Hematopoietic multipotent progenitor cell treated with erythropoietin and hydrocortisone succinate and interleukin-3 and kit ligand, for 8 days (in vitro differentiated cells): ENCODE measurements at regions not wholly inside any gene's neighbourhood (a gene's known extent, or its start where the extent isn't known, plus 50 kb on each side); places are given as distances from the start of the nearest gene placed in this dataset.
"Not testable (repeated sequence)": the region's sequence is repeated elsewhere in the genome, so short reads cannot be mapped to it uniquely, and the experiment has no call there.

ENCODE experiments used
- DNase-seq: peaks from one replicate; pipeline ENCODE4 v3.0.0-alpha.2; 2015

DNA sequence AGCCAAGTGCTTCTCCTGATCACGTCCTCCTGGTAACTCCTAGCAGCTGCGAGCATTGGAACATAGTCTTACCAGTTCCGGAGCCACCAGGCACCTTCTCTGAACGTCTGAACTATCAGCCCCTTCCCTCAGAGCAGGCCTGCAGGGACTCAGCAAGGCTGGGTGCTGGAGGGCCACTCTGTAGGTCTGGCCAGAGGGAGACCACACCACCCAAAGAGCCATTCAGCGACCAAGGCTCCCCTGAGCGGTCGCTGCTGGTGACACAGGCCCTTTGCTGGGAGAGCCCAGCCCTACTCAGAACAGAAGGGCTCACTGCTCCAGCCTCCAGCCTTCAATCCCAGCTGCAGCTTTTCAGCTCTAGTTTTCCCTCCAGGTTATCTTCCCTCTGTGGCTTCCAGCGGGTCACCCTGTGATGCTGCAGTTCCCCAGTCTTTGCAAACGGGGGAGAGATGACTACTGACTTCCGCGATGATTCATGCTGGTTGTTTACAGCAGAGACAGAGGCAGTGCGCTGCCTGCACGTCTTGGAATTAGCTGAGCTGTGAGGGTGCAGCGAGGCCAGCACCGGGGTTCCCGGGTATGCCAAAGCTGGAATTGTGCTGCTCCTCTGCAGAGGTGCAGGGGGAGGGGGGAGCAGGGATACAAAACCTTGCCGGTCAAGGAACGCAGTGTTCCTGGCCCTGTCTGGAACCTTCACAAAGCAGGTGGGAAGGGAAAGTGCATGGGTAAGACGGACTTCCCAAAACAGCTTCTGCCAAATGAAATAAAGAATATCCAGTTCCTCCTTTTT, 161.4 kb downstream of the LY86 start:
- DNase-seq: peak; percentile 54

DNA sequence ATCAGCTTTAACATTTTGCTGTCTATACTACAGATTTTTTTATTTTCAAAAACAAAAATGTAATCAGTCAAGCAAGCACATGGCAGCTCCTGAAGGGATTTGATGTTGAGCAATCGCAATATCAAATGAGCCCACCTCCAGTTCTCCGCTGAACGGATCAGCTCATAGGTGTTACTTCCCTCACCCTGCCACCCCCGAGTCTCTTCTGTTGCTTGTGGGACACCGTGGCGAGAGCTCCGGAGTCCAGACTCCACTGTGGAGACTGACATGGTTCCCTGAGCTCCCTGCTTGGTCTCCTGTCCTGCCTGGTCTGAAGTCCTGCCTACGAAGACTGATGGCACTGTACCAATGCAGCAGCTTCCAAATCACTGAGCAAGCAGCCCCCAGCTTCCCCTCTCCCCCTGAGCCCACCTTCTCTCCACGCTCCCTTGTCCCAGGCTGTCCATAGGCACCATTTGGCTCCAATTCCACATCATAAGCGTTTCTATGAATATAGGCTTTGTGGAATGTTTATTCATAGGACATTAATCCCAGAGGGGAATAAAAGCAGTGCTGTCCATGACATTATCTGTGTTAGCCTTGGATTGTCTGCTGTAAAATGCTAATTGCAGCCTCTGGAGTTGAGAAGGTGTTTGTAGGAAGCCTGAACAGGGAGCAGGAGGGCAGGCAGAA, 162.2 kb downstream of the LY86 start:
- no peak for DNase-seq

DNA sequence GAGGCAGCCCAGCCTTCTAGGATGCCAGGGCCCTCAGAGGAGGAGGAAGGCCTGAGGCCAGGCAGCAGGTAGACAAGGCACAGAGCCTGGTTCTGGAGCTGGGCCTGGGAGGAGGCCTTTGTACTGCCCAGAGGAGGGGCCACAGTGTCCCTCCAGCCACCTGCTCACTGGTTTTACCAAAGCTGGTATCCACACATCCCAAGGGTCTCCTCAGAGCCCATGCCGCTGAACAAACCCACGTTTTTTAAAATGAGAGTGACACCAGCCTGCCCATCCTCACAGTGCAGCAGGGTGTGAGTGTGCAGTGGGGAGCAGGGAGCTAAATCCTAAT, 162.7 kb downstream of the LY86 start:
- DNase-seq: no peak

DNA sequence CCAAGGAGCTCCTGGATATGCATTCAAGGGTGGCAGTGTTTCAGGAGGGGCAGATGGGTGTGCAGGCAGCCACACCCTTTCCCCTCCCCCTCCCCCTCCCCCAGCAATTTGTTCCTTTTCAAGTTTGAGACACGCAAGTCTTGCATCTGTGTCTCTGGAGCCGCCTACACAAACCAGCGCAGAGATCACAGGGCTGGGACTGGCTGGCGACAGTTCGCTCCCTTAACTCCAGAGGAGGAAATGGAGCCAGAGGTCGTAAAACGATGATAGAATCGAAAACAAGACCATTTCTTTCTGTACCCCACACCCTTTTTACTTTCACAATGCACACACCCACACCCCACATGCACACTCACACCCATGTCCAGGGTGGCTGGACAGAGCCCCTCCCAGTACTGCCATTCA, 163.1 kb downstream of the LY86 start:
- DNase-seq: no peak

DNA sequence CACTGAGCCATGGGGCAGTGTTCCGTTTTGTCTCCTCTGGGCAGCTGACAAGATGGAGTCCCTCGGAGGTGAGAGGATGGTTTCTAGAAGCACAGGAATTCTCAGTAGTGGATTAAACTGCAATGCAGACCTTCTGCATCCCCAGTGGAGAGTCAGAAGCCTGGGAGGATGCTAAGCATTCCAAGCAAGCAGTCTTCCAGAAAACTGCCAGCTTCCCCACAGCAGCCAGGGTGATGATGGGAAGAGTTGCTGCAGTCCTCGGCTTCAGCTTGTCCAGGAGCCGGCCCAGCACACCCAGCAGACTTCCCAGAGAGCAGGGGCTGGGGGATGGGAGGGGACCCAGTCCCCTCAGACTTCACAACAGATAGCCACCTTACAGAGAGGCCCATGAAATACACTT, 163.6 kb downstream of the LY86 start:
- DNase-seq: no peak

DNA sequence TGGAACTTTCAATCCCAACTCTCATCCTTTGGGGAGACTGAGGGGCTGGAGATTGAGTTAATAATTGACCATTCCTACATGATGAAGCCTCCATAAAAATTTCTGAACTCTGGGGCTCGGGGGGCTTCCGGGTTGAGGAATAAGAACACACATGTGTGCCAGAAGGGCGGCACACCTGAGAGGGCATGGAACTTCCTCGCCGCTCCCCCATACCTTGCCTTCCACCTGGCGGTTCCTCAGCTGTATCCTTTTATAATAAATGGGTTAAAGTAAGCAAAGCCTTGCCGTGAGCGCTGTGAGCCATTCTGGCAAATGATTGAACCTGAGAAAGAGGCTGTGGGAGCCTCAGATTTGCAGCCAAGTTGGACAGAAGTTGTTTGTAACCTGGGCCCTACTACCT, 164.8 kb downstream of the LY86 start:
- no peak for DNase-seq

DNA sequence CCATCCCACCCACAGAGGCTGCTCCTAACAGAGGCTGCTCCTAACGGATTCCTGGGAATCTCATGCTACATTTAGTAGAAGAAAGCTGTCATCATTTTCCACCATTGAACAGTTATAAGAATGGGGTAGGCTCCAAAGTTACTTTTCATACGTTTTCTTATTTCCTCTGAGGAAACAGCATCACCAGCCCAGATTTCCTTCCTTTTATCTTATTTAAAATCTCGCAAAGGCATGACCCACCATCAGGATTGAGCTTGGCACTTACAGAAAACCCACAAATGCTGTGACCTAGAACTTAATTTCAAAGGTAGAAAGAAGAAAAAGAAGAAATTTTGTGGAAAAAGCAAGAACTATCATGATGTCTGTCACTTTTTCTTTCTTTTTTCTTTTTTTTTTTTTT, 168.0 kb downstream of the LY86 start:
- no peak for DNase-seq

DNA sequence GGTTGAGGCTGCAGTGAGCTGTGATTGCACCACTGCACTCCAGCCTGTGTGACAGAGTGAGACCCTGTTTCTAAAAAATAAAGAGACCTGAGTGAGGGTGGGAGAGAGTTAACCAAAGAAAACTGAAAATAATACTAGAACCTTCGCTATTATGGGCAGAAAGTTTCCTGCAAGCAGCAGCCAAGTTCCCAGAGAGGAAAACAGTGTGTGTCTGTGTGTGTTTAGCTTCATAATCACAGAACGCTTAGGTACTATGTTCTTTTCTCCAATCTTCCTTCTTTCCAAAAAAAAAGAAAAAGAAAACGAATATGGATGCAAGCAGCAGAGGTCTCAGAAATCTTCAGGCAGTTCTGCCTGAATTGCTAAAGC, 170.0 kb downstream of the LY86 start:
- DNase-seq: no peak

DNA sequence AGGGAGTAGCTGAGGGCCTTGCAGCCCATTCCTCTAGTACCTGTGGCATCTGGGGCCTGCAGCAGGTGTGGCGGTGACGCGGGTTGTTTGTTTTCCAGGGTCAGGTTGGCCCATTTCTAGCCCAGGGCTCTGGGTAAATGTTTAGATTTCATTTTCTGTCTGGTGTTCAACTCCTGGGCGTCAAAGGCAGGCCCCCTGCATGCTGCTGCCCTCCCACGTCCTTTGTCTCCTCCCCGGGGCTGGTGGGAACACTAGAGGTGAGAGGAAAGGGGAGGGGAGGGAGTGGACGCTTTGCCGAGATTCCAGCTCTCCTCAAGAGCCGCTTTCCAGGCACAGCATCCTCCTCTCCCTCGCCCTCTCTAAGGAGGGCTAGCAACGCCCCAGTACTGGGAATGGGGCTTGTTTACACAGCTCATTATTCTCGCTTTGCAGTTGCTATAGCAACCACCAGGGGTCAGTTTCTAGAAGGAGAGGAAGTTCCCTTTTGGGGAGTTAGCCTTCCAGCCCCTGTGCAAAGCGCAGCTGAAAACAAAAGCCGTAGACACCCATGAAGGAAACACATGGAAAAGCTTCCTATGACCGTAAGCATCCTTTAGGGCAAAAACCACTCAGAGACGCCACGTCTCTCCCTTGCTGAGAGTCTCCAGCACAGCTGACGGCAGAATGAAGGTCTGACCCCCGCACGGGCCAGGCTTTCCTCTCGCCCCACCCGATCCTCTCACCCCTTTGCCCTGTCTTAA, 170.6 kb downstream of the LY86 start:
- DNase-seq: peak; percentile 84

DNA sequence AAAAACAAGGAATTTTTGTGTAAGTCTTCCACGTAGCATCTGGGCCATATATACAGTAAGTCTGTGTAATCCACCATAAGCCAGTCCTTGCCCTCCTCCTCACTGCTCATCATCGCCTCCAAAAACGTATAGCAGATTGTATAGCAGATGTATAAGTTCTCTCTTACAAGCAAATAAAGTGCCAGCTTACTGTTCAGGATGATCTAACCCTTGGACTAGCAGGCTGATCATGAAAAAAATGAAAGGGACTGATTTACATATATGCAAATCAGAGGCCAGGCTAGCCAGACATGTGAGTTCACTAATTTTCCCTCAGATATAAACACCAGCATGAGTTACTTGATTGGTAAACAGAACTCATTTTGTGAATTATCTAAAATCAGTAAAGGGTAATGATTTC, 171.5 kb downstream of the LY86 start:
- DNase-seq: no peak

DNA sequence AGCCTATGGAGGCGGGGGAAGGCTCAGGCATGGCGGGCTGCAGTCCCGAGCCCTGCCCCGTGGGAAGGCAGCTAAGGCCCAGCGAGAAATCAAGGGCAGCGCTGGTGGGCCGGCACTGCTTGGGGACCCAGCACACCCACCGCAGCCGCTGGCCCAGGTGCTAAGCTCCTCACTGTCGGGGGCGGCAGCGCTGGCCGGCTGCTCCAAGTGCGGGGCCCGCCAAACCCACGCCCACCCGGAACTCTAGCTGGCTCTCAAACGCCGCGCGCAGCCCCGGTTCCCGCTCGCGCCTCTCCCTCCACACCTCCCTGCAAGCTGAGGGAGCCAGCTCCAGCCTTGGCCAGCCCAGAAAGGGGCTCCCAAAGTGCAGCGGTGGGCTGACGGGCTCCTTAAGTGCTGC, 174.0 kb downstream of the LY86 start:
- not testable (repeated sequence) for DNase-seq

DNA sequence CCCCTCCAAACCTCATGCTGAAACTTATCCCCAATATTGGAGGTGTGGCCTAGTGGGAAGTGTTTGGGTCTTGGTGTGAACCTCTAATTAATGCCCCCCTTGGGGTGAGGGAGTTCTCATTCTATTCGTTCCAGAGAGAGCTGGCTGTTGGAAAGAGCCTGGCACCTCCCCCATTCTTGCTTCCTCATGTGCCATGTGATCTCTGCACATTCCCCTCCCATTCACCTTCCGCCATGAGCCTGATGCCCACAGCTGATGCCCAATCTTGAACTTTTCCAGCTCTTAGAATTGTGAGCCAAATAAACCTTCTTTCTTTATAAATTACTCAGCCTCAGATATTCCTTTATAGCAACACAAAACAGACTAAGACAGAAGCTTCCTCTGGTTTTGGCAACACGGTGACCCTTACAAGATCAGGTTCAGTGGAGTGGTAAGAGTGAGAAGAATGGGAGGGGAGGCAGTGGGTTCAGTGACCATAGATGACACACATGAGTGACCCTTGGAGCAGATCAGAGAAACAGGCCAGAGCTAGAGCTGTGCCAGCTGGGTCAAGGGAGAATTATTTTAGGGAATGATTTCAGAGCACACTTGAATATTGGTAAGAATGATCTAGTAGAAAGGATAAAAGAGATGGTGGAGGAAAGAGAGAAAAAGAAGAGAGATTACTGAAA, 176.4 kb downstream of the LY86 start:
- no peak for DNase-seq

DNA sequence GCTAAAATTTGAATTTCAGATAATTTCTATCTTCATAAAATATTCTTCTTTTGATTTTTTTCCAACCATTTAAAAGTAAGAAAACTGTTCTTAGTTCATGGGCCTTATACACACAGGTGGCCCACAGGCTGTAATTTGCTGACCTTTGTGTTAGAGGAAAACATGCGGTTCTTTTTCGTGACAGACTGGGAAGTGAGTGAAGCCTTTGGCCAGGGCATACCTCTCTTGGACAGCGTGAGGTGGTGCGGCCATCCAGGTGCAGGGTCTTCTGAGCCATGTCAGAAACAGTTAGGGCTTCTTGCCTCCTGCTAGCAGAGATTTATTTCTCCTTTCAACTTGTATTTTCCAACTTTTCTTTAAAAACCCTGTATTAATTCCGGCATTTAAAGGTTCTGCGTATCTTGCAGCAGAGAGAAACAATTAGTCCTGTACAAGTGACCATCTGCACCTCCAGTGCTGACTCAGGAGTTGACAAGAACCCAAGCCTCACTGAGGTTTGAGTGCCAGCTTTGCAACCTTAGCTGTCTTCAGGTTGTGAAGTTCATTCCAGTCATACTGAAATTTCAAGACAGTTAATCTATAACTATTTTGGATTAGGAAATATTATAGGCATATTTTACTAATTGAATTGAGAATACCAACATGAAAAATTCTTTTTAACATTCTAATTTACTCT, 177.8 kb downstream of the LY86 start:
- DNase-seq: no peak

DNA sequence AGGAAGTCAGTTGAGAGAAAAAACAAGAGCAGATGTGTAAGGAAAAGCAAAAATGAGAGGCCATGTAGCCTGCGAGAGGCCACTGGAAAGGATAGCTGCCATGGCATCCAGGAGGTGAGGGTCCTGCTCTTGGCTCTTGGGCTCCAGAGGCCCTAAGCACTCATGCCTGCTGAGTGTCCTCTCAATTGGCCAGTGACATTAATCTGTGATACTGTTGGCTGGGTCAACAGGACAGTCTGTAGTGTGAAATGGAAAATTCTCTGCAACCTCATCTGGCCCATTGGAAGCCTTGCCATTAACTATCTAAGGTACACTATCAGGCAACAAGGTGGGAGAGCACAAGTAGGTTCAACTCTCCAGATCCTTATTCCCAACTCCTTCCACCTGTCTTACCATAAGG, 180.9 kb downstream of the LY86 start:
- no peak for DNase-seq

DNA sequence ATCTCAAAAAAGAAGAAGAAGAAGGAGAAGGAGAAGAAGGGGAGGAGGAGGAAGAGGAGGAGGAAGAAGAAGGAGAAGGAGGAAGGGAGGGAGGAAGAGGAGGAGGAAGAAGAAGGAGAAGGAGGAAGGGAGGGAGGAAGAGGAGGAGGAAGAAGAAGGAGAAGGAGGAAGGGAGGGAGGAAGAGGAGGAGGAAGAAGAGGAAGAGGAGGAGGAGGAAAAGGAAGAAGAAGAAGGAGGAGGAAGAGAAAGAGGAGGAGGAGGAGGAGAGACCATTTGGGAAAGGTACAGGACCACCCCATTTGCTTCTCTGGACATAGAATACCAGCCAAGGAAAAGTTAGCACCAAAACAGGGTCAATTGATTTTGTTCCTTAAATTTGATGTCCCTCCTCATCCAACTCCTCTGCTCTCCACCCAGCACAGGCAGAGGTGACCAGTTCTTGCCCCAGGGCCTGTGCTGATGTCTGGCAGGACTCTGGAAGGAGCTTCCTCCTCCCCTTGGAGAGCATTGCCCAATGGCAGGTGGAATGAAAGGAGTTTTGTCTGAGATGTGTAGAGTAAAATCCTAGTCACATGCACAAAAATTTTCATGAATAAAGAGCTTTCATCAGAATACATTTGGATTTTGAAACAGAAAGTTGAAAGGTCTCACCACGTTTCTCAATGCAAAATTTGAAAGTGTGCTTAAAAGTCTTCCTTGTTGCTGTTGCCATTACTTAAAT, 182.9 kb downstream of the LY86 start:
- no peak for DNase-seq

DNA sequence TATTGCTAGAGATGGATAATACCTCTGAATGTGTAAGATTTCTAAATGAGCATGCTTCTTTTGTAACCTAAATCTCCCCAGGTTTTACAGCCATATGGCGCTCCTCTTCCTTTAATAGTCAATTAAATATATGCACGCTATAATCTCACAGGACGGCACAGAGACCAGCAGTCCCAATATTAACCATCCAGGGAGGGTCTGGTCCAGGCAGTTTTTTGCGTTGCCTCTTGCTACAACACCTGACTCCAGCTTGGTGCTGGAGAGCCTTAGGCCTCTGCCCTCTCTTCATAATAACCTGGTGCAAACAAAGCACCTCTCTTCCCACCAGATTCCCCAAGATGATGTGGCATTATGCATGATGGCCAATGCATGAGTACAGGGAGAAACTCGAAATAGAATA, 183.4 kb downstream of the LY86 start:
- no peak for DNase-seq

DNA sequence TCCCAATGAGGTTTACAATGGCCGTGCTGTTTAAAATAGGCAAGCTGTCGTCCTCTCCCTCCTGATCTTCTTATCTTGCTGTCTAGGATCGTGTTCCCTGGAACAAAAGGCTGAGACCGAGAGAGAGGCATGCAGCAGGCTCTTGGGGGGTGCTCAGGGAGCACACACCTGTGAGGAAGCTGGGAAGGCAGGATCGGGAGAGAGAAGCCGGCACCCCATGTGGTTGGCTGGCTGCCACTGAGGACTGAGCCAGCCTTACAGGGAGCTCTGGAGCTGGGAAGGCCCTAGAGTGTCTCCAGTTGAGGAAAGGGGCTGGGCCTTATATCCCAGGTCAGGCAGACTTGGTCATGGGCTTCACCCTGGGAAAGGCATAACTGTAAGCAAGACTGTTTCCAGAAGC, 184.2 kb downstream of the LY86 start:
- DNase-seq: no peak

DNA sequence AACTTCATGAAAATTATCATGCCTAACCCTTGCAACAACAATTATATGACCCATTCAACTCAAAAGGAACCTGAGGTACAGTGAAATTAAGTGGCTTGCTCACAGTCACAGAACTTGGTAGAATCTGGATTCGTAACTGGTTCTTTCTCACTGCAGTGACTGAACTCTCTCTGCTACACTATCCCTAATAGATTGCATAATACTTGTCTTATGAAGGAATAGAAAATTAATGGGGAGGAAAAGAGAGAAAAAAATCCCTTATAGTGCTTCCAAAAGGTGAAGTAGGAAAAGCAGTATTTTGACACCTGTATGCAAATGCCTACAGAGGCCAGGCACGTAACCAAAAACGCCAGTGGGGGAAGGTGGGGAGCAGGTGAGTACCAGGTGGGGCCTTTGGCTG, 186.6 kb downstream of the LY86 start:
- no peak for DNase-seq

DNA sequence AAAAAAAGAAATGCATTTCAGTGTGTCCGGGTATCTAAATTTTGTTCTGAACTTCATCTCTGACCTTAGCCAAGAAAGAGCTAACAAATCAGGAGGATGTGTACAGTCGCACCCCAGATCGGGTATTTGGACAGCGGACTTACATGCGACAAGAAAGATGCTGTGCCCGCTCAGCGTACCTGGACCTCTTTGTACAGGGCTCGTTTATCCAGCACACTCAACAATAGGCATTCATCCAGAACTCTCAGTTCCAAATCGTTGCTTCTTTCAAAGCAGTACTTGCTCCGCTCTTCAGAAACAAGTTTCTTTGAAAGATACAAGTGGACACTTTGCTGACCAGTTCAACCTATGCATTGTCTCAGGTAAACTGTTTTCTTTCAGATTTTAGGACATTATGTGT, 191.7 kb downstream of the LY86 start:
- DNase-seq: no peak

DNA sequence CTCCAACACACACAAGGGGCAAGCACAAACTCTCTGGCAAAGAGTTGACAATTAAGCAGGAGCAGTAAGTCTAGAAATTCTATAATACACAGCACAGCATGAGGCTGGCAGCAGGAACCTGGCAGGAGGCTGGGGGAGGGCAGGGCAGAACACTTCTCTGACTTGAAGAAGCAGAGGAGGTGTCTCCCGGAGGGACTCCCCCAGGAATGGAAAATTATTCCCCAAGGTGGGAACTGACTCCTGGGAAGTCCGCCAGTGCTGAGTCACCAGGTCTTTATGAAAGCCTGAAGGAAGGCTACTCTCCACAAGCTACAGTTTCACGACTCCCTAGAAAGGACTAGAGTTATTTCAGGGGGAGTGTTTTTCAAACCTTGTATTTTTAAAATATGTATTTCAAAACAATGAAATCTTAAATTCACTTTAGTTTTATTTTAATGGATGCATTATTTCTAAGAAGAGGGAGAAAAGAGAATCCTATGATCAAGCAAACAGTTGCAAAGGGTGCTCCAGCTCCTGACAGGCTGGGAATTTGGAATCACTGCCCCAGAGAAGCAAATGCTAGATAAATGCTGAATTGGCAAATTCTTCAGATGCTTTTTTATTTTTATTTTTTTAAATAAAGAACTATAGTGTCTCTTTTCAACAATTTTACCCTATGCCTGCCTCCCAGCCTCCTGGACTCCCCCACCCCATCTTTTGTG, 192.8 kb downstream of the LY86 start:
- DNase-seq: no peak

DNA sequence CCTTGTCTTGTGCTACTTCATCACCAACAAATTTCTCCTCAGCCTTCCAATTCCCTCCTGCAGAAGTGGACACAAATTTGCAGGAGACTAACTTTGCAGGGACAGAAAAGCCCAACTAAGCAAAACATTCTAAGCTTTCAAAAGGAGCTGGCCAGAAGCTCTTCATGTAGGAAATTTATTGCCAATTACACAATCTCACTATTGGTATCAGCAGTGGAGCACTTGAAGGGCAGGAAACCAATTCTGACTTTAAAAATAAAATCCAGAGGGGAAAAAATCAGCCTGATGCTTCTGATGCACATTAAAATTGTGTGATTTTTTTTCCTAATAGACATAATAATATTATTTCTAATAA, 193.3 kb downstream of the LY86 start:
- DNase-seq: no peak

DNA sequence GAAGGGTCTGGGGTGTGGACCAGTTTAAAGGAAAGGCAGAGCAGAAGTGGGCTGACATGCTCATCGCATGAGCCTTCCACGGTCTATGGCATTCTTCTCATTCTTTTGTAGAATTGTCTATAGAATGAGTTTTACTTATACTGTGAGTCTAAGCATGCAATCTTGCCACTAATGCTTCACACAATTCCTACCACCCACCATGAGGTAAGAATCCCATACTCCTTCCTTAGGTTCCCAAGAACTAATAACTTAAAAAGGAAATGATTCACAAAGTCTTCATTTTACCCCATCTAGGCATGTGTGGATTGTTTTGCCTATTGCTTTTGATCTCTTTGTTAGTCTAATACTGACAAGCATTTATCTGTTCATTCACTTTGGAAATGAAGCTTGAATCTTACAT, 195.2 kb downstream of the LY86 start:
- no peak for DNase-seq
